Activated CD8-positive, alpha-beta memory T cell treated with anti-CD3 and anti-CD28 coated beads for 48 hours (primary cell): ENCODE measurements at regions not wholly inside any gene's neighbourhood (a gene's known extent, or its start where the extent isn't known, plus 50 kb on each side); places are given as distances from the start of the nearest gene placed in this dataset.

ENCODE experiments used
- DNase-seq, 3 experiments: peaks; one replicate each; pipeline ENCODE4 v3.0.0-alpha.2; 2020; ENCODE audit warnings: low read depth in 2 of 3, low spot score in 2 of 3

DNA sequence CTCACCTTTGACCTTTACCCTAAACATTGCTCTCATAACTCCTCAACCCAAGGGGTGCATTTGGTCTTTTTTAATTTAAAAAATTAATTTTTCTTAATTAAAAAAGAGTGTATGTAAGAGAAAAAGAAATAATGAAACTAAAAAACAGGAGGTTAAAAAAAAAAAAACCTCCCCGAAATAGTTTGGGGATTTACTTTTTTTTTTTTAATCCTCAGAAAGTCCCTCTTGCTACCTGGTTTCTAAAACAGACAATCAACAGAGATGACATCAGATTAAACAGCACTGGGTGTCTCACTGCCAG is 301.3 kb downstream of the SOX9 start:
- DNase-seq: no peak

DNA sequence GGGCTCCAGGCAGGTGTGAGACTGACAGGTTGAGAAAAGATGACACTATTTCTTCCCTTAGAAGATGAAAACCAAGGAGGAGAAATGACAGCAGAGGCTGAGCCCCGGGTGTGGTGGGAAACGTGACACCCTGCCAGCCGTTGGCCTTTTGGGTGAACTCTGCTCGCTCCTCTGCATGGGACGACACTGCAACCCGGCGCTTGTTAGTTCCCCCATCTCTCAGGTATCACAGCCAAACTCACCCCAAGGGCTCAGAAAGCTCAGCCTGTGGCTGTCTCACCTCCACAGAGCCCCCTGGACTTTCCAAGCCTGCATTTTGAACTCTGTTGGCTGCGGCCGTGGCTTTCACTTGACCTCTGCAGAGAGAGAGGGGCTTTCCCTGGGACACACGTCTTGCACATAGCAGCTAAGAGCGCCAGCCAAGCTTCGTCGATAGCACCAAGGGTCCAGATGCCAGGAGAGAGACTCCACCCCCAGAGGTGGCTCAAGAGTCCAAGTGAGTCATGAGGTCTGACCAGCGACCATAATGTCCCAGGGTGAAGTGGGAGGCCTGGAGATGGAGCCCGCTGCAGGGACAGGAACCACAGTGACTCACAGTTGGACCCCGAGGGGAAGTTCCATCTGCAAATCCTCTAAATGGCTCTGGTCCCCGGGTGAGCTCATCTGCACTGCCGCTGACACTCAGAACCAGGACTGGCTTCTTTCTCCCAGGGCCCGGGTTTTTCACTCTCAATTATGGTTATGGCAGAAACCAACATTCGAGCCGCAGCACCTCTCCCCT is 301.9 kb downstream of the SOX9 start:
- DNase-seq: peak in 1 of 3 experiments; percentile 12

DNA sequence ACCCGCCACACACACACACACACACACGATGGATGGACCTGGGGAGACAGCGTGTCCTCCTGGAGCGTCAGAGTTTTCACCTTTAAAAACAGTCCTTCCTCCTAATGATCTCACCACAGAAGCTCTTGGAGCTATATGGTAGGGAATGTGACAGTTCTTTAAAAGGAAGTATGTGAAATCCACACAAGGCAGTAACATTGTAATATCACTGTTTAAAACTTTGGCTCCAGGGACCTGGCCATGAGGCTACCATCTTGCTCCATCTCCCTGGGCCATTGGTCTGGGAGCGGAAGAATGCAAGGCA is 302.4 kb downstream of the SOX9 start:
- DNase-seq: no peak

DNA sequence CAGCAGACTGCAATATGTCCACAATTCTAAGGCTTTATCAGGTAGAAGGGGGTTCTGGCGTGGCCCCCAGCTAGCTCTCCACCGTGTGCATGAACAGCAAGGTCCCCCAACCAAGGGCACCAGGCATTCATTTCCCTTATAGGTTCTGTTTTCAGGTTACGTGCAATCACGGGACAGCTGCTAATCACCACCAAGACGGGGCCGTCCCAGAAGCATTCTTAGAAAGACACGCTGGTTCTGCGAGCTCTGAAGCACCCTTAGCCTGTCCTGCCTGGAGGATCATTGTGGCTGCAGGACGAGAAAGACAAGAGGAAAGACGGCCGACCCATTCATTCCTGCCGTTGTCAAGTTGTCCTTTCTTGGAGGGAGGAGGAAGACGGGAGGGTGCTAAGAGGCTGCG is 302.9 kb downstream of the SOX9 start:
- DNase-seq: no peak

DNA sequence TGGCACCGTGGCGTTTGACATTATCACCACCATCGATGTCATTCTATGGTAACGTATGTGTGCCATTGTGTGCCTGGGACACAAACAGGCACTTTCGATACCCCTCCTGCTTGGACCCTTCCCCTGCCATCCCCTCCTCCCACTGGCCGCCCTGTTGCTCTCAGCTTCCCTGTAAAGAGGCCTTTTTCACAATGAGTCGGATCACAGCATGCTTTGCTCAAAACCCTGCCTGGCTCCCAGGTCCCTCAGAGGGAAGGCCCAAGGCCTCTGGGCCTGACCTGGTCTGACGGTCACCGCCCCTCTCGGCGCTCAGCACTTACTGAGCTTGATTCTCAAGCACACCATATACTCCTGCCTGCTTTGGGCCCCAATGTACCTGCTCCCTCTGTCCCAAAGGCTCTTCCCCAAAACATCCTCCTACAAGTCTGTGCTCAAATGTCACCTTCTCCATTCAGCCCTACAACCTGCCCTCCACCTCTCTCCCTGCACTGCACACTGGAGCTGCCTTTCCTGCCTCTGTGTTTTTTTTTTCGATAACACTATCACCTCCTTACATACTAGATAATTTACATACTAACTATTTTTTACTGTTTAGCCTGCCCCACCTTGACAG is 303.8 kb downstream of the SOX9 start:
- DNase-seq: no peak

DNA sequence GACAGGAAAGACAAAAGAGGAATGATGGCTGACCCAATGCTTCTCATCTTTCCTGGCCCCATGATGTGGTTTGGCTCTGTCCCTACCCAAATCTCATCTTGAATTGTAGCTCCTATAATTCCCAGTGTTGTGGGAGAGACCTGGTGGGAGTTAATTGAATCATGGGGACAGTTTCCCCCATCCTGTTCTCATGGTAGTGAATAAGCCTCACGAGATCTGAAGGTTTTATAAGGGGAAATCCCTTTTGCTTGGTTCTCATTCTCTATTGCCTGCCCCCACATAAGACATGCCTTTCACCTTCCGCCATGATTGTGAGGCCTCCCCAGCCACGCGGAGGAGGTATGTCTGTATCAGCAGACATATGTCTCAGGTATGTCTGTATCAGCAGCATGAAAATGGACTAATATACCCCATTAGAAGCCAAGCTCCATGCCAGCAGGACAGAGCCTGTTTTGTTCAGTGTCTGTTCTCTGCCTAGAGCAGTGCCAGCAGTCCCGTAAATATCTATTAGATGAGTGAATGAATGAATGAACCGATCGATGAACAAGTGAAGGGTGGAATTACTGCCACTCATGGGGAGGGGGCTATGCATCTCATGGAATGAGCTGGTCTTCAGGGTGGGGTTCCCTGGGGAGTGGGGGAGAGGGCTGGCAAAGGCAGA is 304.4 kb downstream of the SOX9 start:
- DNase-seq: no peak

DNA sequence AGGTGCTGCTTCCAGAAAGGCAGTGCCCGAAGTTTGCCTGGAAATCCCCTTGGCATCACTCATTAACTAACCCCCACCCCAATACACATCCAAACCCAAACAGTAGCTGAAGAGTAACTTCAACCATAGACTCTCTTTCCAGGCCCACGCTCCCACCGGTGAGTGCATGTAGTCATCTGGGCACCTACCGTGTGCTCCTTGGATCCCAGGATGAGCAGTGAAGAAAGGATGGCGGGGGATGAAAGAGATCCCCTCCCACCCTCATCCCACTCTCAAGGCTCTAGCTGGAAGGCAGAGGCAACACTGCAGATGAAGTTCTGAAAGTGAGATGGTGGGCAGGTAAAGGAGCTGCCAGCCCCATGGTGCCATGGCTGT is 305.0 kb downstream of the SOX9 start:
- DNase-seq: no peak

DNA sequence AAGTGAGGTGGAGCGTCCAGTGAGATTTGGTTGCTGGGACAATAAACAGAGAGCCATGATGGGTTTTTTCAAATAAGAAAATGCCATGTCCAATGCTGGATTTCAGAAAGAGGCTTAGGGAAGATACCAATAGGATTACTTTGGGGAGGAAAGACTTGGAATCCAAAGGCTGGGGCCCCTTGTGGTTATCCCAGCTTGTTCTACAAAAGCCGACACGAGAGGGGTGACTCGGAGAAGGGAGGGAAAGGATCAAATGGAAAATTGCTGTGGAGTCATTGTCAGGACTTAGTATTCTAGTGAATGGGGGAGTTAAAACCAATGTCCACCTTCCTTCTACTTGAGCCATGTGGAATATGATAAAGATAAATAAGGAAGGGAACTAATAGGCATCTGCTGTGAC is 305.5 kb downstream of the SOX9 start:
- no peak for DNase-seq

DNA sequence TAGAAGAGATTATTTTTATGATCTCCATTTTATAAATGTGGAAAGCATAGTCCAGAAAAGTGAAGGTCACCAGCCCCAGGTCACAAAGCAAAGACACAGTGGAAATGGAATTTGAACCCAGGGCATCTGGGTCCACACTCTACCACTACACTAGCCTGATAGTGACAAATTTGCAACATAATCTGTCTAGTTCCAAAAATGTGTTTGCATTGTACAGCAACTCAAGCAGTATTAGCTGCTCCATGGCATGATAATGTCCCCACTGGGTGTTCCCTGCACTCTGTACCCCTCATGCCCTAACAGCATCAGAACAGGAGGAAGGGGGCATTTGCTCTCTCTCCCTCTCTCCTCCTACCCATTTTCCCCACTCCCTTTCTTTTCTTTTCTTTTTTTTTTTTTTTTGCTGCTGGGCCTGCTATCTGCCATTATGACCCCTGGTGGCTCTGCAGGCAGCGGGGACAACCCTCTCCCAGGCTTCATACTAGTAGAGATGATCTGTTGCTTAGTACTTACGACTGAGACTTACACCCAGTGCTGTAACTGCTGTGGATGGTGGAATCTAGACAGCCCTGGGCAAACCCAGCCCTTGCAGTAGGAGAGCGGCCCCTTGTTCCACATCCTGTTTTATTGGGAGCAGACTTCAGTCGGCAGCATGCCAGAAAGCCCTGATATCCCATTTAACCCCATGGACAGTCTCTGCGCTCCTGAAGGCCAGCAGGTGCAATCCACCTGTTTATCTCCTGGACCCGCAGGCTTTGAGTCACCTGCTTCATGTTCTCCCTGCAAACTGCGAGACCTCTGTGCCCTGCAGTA is 306.3 kb downstream of the SOX9 start:
- no peak for DNase-seq

DNA sequence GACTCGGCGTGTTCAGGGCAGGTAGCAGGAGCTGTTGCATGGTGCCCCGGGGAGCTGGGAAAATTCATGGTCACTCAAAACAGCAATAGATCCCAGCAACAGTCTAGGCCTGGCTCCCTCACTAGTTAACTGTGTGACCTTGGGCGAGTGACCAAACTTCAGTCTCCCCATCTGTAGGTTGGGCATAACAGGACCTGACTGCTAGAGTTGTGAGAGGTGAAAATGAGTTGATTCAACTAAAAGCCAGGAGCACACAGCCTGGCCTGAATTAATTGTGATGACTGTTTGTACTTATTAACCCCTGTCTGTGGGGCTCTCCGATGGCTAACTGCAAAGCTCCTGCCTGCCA is 306.9 kb downstream of the SOX9 start:
- DNase-seq: no peak

DNA sequence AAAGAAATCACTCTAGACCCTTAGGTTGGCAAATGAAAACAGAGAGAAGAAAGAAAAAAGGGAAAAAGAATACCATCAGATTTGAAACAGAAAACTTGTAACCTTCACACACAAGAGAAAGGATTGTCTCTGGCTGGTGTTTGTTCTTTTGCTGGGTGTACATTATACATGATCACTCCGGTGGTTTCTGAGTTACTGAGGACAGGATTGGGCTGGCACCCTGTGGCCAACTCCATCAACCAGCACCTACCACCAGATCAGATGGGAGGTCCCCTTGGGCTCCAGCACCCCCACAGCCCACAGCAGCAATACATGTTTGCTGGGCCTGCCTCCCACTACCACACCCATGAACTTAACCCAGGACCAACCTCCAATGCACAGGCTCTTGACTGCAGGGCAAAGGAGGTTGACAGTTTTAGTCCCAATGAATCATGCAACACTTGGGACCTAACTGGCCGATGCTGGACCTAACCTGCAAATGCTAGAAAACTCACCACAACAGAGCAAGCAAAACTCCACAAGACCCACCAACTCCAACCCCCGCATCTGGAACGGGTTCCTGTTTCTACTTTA is 308.3 kb downstream of the SOX9 start:
- DNase-seq: no peak

DNA sequence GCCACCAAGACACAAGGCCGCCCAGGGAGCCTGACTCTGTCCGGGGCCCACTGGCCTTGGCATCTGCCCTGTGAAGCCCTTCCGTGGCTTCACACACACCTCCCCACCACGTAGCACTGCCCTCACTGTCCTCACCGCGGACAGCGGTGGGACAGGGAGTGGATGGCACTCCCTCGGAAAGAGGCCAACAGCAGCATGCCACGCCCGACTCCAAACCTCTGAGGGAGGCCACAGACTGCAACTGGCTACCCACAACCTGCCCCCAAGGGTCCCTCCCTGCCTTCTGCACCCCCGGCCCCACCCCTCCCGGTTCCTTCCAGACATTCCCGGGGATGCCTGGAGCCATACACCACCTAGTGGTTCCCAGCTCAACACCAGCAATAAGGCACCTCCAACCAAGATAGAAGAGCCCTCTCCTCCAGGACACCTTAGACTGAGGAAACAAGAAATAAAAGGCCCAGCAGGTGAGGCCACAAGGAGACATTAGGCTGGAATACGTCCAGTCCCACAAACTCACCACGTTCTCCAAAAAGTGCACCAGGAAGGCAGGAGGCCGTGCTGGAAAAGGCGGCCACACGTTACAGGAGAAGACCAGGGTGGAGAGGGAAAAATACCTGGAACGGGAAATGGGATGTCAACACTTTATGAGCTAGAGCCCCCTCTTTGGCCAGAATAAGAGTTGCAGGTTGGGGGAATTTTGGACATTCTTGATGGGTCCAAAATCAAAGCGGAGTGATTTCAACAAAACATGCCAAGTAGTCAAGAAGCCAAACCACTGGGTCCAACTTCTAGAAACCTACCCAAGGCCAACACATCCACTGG is 310.0 kb downstream of the SOX9 start:
- DNase-seq: no peak

DNA sequence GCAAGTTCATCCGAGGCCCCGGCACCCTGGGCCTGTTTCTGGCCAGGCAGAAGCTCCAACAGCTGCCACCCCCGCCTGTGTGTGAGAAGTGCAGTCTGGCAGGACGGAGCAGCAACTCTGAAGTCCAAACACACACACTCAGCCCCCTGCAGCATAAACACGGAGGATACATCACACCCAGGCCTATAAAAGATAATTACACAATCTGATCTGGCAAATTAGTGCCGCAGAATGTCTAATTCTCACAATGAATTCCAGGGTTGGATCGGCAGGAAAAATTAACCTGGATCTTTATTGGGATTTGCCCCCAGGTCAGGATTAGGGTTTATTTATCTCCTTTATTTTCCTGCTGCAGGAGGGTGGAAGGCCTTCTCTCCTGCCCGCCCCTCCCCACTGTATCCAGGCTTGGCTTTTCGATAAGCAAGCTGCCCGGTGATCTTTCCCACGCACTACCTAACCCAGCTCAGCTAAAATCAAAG is 311.4 kb downstream of the SOX9 start:
- DNase-seq: no peak

DNA sequence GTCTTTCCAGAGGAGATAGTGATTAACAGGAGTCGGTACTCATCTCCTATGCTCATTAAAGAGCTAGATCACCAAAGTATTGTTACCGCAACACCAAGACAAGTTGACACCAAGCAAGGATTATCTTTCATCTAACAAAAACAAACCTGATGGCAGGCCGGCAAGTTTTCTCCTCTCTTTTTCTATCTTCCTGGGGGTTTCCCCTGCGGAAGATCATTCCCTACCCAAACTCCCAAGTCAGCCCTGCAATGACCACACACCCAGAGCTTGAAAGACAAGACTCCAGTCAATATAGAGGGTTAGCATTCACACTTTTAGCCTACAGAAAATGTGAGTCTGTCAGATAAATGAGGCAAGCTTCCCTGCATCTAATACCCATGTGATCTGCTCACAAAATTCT is 312.1 kb downstream of the SOX9 start:
- DNase-seq: no peak

DNA sequence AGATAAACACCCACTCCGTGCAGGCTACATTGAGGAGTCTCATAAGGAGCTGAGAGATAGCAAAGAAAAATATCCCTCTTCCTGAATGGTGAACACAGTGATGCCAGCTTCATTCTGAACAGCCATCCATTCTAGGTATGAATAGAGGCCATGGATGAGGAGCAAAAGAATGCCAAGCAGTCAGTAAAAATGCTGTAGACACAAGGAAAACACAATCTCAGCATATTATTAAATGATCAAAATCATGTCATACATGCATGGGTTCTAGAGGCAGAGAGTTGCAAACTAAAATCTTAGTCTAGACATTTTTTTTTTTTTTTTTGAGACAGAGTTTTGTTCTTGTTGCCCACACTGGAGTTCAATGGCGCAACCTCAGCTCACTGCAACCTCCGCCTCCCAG is 313.0 kb downstream of the SOX9 start:
- no peak for DNase-seq

DNA sequence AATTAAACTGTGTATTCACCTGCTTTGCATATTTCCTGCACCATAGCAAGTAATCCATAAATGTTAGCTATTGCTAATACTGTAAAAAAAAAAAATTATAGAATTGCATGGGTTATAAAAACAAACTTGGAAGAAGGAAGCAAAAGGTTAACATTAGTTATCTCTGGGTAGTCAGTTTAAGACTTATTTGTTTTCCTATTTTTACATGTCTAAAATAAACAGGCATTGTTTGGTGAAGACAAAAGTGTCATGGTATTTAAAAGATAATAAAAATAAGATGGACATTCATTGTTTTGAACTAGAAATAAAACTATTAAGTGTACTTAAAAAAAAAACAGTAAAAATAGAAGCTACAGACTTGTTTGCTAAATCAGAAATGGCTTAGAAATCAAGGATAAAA is 313.8 kb downstream of the SOX9 start:
- no peak for DNase-seq

DNA sequence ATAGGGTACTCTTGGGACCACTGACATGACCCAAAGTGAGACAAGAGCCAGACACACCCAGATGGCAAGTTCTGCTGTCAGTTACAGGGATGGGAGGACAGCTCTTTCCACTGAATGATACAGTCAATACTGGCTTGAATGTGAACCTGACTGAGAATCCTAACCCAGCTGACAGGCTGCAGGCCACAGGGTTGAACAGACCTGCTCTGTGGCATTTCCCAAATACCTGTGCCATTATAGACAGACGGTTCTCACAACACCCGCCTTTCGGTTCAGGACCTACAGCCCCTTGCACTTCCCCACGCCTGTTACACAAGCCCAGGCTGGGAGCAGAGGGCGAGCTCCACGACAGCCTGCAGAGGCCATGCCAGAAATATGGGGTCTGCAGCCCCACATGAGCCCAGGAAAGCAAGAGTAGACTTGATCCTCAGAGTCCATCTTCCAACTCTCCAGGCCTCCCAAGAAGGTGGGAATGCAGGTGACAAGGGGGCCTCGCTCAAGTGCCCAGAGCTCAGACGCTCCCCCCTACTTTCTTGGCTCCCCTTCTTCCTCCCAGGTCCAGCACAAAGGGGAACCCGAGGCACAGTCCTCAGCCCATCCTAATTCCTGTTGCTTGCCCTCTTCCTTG is 314.3 kb downstream of the SOX9 start:
- no peak for DNase-seq

DNA sequence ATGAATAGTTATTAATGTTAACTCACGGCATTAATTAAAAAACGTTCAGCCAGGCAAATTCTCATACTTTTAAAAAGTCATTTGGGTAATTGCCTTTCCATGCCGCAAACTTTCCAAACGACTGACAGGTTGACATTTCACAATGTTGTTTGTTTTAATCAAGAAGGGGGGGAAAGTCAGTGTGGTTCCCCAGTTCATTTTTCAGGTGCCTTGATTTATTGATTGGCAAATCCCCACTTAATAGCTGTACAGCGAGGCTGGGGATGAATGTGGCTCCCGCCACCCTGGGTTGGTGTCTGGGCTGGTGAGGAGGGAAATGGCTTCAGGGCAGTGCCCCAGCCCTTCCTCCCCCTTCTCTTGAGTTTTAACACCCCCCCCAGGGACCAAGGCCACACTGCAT is 318.0 kb downstream of the SOX9 start:
- no peak for DNase-seq

DNA sequence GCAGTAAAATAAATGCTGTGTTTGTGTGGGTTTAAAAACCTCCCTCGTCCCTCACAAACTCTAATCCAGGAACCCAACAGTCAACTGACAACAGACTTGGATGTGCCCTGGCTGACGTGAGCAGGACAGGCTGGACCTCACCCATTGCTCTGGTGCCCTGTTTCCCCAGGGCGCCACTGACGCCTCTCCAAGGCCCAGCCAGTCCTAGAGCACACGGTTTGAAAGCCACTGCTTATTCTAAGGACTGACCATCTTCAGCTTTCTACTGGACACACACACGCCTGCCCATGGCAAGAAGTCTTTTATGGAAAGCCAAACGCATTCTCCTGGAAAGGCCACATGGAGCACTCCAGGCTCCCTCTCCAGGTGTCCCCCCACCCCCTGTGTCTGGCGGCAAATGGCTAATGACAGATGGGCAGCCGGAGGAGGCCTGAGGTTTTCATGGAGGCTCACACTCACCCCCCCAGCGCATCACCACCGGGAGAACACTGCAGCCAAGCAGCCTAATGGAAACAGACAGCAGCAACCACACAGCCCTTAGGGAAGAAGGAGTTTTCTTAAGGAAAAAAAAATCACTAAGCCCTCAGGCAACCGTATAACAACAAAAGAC is 319.2 kb downstream of the SOX9 start:
- no peak for DNase-seq

DNA sequence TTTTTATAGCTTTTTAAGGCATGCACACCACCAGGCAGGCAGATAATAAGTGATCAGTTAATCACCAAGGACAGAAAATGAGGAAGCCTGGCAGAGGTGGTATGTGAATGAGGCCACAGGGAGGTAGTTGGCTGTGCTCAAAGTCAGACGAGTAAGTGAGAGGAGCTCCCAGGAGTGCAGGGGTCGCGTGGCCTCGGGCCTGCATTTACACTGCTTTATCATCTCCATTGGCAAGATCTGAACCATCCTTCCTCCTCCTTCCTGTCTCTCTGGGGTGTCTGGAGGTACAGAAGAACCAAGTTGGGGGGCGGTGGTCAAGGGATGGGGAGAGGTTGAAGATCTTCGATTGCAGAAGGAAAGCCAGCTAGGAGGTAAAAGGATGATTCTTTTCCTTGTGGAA is 320.1 kb downstream of the SOX9 start:
- DNase-seq: no peak
